GM18520 (cell line): ENCODE measurements at regions not wholly inside any gene's neighbourhood (a gene's known extent, or its start where the extent isn't known, plus 50 kb on each side); places are given as distances from the start of the nearest gene placed in this dataset.

Source experiments
- ATAC-seq: cut with Tn5 transposase; IDR thresholded peaks from one replicate; pipeline ENCODE4 v1.9.1; 2021; ENCODE audit not compliant: unreplicated experiment

GRCh38 chr2:176388861-176389260 is 119.6 kb downstream of the MTX2 start:
- no peak for ATAC-seq

GRCh38 chr2:176390276-176391147 is 121.3 kb downstream of the MTX2 start:
- ATAC-seq, result no peak

- ATAC-seq, result no peak
These were observed 121.8 kb downstream of the MTX2 start for GRCh38 chr2:176391148-176391419.

GRCh38 chr2:176392249-176392648 is 123.0 kb downstream of the MTX2 start:
- ATAC-seq, result no peak

GRCh38 chr2:176392744-176393414 is 123.6 kb downstream of the MTX2 start:
- ATAC-seq, result no peak

GRCh38 chr2:176395273-176395854 is 126.1 kb downstream of the MTX2 start:
- ATAC-seq, result no peak

GRCh38 chr2:176398243-176399073 is 129.2 kb downstream of the MTX2 start:
- no peak for ATAC-seq

GRCh38 chr2:176399074-176399598 is 129.9 kb downstream of the MTX2 start:
- ATAC-seq, result no peak

GRCh38 chr2:176405477-176405876 is 136.2 kb downstream of the MTX2 start:
- ATAC-seq, result no peak

- ATAC-seq, result no peak
These were observed 138.5 kb downstream of the MTX2 start for GRCh38 chr2:176407706-176408105.

GRCh38 chr2:176409671-176410070 is 140.4 kb downstream of the MTX2 start:
- no peak for ATAC-seq

GRCh38 chr2:176412136-176412535 is 142.9 kb downstream of the MTX2 start:
- no peak for ATAC-seq

- no peak for ATAC-seq
These were observed 144.5 kb downstream of the MTX2 start for GRCh38 chr2:176413786-176414185.

- ATAC-seq, result no peak
These were observed 145.4 kb downstream of the MTX2 start for GRCh38 chr2:176414641-176415040.

- no peak for ATAC-seq
These were observed 146.1 kb downstream of the MTX2 start for GRCh38 chr2:176415174-176415895.

- ATAC-seq, result no peak
These were observed 146.8 kb downstream of the MTX2 start for GRCh38 chr2:176415937-176416499.

- no peak for ATAC-seq
These were observed 149.5 kb downstream of the MTX2 start for GRCh38 chr2:176418768-176419167.

- ATAC-seq, result no peak
These were observed 150.4 kb downstream of the MTX2 start for GRCh38 chr2:176419591-176420071.

GRCh38 chr2:176421297-176422050 is 152.2 kb downstream of the MTX2 start:
- no peak for ATAC-seq
